ENCODE measurements at regions not wholly inside any gene's neighbourhood (a gene's known extent, or its start where the extent isn't known, plus 50 kb on each side); places are given as distances from the start of the nearest gene placed in this dataset.

GRCh38 chr20:19832875-19833274 lies 74.8 kb downstream of the RIN2 start:
- no peak for TF ChIP-seq GATA3 (IDR thresholded peaks at IDR 0.05; ENCODE audit: low read depth, low read length)
- TF ChIP-seq GATA2 (IDR thresholded peaks at IDR 0.05; ENCODE audit: low read depth, low read length), result no peak

All from SH-SY5Y (cell line).